ENCODE measurements at regions not wholly inside any gene's neighbourhood (a gene's known extent, or its start where the extent isn't known, plus 50 kb on each side); places are given as distances from the start of the nearest gene placed in this dataset.
A peak's percentile ranks its signal among the peaks of the same experiment; 100 is the strongest.
"Not testable (repeated sequence)": the region's sequence is repeated elsewhere in the genome, so short reads cannot be mapped to it uniquely, and the experiment has no call there.

GRCh38 chr2:19100570-19100969, 257.9 kb downstream of the OSR1 start:
- DNase-seq (ENCODE audit: low read depth), result no peak

DNA sequence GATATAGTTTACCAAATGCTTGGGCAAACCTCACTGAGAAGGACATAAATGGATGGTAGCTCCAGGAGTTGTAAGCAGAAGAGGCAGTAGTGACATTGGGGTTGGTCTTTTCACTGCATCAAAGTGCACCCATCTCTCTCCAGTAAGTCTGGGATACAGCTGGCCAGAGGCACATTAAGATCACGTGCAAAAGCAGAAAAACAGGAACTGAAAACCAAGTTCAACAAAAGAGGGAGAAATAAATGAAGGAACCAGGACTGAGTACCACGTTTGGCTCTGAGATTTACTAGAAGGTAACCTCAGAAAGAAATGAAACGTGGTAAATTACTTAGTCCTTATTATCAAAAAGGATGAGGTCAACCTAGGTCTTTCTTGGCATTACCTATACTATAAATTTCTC, 259.2 kb downstream of the OSR1 start:
- no peak for DNase-seq (ENCODE audit: low read depth)

DNA sequence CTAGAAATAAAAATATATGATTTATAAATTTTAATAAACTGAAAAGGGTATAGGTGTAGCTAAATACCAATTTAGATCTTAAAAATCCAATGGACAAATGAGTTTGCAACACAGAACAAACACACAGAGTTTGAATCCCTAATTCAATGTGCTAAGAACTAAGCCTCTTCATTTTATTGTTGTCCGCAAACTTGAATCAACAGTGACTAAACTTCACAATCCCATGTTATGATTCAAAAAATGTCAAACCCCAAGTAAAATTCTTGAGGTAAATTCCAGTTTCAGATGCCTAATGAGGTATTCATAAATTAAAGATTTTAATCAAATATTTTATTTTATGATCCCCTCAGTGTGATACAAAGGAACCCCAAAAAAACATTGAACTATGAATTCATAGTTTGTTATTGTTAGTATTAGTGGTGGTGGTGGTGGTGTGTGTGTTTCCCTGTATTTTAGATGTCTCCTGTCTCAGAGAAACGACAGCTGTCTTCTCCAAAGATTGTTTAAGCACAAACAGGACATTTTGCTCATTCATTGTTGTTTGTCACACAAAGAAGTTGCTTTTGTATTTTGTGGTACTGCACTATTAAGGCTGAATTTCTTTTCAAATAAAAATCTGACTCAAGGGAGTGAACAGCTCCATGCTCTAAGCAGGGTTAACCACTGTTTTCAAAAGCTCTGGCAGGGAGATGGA, 259.8 kb downstream of the OSR1 start:
- no peak for DNase-seq (ENCODE audit: low read depth)

GRCh38 chr2:19089476-19089875, 268.9 kb downstream of the OSR1 start:
- DNase-seq (ENCODE audit: low read depth), result not testable (repeated sequence)

DNA sequence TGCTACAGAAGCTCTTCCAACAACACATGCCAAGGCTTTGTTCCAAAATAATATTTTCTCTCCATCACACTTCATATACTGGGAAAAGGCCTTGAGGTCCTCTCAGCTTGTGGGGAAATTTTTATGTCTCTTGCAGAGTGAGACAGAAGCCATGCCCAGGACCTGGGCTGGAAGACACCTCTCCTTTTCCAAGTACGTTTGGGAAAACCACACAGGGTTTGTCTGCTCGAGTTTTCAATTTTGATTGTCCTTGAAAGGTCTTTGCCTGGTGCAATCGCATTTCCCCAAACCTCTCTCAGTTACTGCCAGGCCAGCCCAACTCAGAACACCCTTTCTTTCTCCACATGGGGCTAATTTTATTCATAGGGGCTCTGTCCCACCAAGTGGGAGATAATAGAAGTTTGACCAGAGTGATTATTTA, 272.2 kb downstream of the OSR1 start:
- DNase-seq (ENCODE audit: low read depth), result no peak

- DNase-seq (ENCODE audit: low read depth), result no peak
Measured at GRCh38 chr2:19078709-19079108, 279.7 kb downstream of the OSR1 start.

DNA sequence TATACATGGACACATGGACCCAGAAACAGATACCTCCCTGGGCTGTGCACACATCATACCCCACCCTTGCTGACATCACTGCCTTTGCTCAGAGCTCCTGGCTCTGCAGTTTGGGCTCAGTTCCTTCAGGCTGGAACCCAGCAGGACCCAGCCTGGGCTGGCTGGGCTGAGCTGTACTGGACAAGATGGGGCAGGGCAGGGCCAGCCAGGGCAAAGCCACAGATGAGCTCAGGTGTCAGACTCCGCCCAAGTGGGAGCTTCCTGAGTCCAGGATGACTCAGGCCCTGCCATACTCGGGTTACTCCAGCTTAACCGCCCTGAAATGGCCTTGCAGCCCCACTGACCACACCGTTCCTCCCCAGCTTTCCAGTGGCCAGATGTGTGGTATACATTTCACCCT, 284.9 kb downstream of the OSR1 start:
- DNase-seq (ENCODE audit: low read depth), result peak; percentile 62

- no peak for DNase-seq (ENCODE audit: low read depth)
Measured at GRCh38 chr2:19072161-19072560, 286.3 kb downstream of the OSR1 start.

DNA sequence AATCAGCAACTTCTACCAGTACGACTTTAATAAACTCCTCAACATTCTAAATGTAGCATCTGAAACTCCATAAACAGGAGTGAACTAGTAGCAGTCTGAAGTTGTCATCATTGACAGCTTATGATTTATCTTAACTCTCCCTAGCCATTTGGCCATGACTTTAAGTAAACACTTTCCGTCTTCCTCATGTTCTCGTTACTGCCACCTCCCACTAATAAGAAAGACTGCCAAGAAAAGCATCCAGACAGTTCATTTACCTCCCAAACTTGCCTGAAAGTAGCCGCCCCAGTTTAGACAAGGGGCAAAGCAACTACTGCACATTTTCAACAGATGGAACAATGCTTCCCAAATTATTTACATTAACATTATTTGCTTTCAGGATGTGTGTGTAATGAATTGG, 287.5 kb downstream of the OSR1 start:
- DNase-seq (ENCODE audit: low read depth), result no peak

DNA sequence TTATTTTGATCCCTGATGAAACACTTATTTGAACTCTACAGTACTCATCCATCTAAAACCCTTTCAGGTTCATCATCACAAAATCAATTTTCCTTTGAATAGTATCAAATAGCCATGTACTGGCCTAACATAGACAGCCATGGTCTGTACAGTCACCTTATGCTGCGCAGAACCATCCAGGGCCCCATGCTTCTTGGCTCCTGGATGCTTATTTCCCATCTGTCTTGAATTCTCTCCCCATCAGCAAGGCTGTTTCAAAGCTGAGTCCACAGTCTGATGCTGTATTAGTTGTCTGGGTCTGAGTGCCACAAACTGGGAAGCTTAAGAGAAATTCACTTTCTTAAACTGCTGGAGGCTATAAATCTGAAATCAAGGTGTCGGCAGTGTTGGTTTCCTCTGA, 290.2 kb downstream of the OSR1 start:
- DNase-seq (ENCODE audit: low read depth), result no peak

DNA sequence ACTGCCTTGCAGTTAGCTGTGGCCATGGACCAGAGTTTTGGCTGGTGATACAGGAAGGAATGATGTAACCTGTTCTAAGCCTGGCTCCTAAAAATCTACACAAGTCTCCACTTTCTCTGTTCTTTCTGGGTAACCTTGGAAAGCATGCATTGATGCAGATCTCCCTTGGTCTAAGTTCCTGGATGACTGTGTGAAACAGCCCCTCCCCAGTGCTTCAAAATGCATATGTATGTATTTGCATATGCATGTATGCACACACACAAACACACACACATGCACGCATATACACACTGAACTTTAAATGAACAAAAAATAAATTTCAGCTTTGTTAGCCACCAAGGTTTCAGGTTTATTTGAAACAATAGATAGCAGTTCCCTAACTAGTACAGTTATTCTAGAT, 296.1 kb downstream of the OSR1 start:
- no peak for DNase-seq (ENCODE audit: low read depth)

DNA sequence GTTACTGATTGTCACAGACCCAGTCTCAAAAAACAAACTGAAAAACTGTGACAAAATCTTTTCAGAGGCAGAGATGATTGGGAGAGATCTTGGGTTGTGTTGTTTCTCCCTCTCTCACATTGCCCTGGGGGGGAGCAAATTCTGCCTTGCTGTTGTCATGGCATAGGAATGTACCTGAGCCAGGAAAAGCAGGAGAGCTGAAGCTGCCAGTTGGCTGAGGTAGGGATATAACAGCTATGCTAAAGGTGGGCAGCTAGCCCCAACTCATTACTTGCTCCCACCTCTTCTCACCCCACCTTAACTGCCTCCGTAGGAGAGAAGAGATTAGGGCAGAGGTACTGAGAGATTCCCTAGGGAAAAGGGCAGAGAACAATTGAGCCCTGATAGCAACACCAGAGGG, 299.3 kb downstream of the OSR1 start:
- DNase-seq (ENCODE audit: low read depth), result no peak

DNA sequence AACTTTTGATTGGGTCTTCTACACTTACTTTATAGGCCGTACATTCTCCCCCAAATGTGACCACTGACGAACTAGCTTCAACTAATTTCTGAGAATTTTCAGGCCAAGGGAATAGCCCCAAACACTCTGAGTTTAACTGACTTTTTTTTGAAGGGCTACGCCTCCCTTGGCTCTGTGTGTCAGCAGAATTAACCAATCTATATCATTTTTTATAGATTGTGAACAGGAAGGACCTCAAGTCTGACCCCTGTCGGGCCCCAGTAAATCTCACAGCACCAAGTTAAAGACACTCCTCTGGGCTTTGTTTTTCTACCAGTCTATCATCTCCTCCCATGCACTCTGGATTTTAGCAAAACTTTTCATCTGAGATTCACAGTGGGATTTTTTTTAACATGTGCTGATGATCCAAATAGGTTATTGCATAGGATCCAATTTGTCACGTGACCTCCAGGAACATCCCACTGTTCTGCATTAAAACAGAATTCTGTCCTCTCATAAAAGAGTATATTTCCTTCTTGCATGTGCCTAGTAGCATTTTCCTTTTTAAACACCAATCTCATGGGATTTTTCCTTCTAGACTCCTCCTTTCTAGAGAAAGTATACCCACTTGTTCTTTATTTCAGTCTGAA, 307.1 kb downstream of the OSR1 start:
- no peak for DNase-seq (ENCODE audit: low read depth)

DNA sequence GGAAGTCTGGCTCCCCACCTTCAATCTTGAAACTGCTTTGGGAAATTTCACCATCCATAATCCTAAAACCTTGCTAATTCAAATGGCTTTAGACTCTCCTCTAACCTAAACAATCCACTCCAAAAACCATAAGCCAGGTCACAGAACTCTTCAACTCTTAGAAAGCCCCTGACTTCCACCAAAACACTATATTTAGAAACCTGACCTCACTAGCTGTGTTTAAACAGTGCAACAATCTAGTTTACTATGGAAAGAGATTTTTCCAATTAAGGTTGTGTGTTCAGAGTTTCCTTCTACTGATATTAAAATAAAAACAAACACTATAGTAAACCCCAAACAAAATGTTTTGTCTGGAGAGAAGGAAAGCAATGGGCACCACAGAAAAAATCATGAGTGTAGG, 308.1 kb downstream of the OSR1 start:
- DNase-seq (ENCODE audit: low read depth), result no peak

- DNase-seq (ENCODE audit: low read depth), result no peak
Measured at GRCh38 chr2:19048593-19049266, 309.7 kb downstream of the OSR1 start.

DNA sequence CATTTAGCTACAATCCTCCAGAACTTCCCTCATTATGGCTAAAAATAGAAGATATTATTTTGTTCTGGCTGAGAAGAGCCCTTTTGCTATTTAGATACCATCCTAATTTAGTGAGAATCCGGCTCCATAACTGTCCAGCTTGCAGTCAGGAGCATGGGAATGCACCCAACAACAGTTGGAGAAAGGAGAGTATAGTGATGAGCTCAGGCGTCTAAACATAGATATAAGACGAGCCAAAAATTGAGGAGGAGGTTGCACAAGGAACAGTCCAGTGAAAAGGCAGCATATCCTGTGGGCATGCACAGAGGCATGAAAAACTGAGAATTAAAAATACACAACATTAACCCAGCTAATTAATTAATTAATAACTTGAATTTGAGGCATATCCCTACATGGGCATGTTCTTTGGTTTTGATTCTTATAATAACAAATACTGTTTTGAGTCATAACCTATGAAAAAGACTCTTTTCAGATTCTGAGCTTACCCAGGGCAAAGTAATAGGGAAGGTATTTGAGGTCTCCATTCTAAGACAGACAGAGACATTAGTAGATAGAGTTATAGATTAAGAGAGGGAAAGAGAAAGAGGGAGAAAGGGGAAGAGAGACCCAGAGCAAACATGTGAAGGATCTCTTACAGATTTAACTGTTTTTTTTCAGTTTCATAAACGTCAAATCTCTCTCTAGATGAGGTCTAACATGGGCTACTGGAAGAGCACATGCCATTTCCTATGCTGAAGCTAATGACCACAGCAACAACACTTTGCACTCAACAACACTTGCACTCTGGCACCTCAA, 311.2 kb downstream of the OSR1 start:
- no peak for DNase-seq (ENCODE audit: low read depth)

DNA sequence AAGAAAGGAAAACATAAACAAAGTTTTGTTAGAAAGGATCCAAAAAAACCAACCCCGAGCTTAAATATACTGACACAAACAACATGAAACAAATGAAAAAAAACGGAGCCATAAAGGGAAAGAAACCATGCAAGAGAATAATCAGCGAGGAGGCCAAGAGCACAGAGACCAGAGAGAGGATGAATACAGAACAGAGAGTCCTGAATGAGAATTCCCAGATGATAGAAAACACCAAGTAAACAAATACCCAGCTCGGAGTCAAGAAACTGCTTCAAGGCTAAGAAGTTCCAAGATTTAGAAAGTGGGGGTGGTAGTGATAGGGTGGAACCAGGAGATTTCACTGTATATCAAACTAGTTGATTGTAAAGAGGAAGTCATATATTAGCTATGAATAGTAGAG, 313.3 kb downstream of the OSR1 start:
- no peak for DNase-seq (ENCODE audit: low read depth)

DNA sequence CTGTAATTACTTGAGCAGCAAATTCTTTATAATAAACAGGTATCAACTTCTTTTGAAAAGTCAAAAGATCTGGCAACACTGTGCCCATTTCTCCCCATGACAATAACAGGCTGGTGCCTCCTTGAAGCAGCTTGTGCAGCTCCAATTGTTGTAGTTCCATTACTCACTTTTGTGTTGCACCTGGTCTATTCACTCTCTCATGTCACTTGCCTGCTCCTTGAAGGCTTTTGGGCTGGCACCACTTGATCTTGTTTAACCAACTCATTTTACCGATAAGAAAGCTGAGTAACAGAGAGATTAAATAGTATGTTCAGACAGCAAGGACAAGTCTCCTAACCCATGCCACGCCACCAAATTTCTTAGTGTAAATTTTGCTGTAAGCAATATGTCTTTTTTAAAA, 314.5 kb downstream of the OSR1 start:
- DNase-seq (ENCODE audit: low read depth), result no peak

DNA sequence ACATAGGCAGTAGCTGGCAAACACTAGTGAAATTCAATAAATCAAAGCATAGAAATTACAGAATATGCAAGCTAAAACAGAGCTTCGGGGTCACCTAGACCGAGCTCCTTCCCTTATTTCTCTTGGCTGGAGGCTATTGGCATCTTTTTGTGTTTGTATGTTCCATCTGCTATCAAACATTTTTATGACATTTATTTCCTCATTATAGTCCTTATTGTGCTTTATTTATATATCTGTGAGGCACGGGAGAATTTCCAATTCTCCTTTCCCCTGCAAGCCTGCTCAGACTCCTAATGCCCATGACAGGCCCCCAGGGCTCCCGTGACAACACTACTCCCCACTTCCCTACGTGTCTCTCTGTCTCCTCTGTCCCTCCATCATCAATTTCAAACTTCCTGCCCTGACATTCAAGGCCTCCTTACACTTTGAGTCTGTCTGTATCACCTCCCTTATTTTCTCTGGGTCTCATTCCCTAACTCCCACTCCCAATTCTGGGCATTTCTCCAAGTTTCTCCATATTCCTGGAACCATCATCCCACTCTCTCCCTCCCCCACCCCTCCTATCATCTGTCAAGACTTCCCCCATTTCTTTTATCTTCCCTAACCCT, 316.9 kb downstream of the OSR1 start:
- no peak for DNase-seq (ENCODE audit: low read depth)

DNA sequence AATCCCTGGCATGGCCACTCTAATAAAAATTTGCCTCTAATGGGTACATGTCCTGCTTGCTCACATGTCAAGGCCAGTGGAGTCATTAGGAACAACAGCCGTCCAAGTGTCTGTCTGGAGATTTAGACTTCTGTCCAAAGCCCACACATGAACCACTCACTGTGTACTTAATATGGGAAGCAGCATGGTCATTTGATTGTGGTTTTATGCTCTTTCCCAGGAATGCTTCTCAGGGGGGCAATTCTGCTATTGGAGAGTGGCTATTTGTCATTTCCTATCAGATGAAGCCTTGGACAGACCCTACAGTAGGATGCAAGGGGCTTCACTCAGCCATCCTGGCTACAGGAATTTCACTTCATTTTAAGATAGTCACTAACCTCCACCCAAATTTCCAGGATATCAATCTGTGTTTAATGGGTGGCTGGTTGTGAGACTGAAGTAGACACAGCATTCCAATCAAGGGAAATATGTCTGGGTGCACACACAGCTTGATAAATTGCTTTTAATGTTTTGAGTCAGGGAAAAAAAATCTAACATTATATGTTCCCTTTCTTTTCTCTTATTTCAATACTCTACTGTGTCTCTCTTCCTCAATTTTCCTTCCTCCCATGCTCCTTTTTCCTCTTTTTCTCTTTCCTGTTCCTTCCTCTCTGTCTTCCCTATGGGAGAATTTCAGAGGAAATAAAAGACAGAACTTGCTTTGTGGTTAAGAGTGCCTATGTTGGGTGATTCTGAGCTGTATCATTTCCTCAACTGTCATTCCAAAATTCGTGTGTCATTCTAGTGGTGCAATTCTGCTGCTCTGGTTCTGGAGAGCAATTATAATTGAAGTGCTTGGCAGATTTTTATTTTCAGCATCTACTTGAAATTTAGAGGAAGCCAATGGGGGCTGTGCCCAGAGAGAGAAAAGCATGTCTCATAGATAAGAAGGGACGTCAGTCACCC, 320.1 kb downstream of the OSR1 start:
- no peak for DNase-seq (ENCODE audit: low read depth)

GRCh38 chr2:19036091-19036490, 322.3 kb downstream of the OSR1 start:
- no peak for DNase-seq (ENCODE audit: low read depth)
